ENCODE measurements at regions not wholly inside any gene's neighbourhood (a gene's known extent, or its start where the extent isn't known, plus 50 kb on each side); places are given as distances from the start of the nearest gene placed in this dataset.

GRCh38 chr3:79906106-79906505 is 138.3 kb upstream of the ROBO1 start:
- no peak overlapping the region for H3K27ac ChIP-seq
- 41 to 45% (median 43%) methylated on average over 4 of the region's 4 CpGs for WGBS, 4 donors
- intact Hi-C loops (cut with DNase I) = no loop called here
- no peaks in the 10 kb centered on the region for H3K9me3 ChIP-seq (replicated peaks in 1 of 3)
- H3K36me3 ChIP-seq (replicated peaks in 1 of 2) = no peaks in the 10 kb centered on the region
- H3K4me1 ChIP-seq (replicated peaks in 1 of 2) = no peaks in the 10 kb centered on the region
- TF ChIP-seq CTCF (IDR thresholded peaks at IDR 0.05) = no peak
- no peak for TF ChIP-seq POLR2A (IDR thresholded peaks at IDR 0.05)
- DNase-seq = no peak
- H3K27me3 ChIP-seq = no peaks in the 10 kb centered on the region
- no peak overlapping the region for H3K4me3 ChIP-seq

GRCh38 chr3:79902151-79902550 is 134.4 kb upstream of the ROBO1 start:
- TF ChIP-seq CTCF (IDR thresholded peaks at IDR 0.05) = no peak
- TF ChIP-seq POLR2A (IDR thresholded peaks at IDR 0.05) = no peak
- 88 to 93% (median 90%) methylated on average over 3 of the region's 3 CpGs for WGBS, 4 donors
- Histone ChIP-seq H3K36me3 (replicated peaks in 1 of 2) (no peaks in the 10 kb centered on the region), H3K4me3 (no peak overlapping the region), H3K9me3 (replicated peaks in 1 of 3) (no peaks in the 10 kb centered on the region), H3K27me3 (no peaks in the 10 kb centered on the region), H3K27ac (no peak overlapping the region), H3K4me1 (replicated peaks in 1 of 2) (no peaks in the 10 kb centered on the region)
- intact Hi-C loops (cut with DNase I) = no loop called here
- no peak for DNase-seq

GRCh38 chr3:79898907-79899306 is 131.1 kb upstream of the ROBO1 start:
- no peak for DNase-seq
- intact Hi-C loops (cut with DNase I) = no loop called here
- Histone ChIP-seq H3K4me3 (no peak overlapping the region), H3K36me3 (replicated peaks in 1 of 2) (no peaks in the 10 kb centered on the region), H3K27ac (no peak overlapping the region), H3K27me3 (no peaks in the 10 kb centered on the region), H3K4me1 (replicated peaks in 1 of 2) (no peaks in the 10 kb centered on the region), H3K9me3 (replicated peaks in 1 of 3) (peaks cover 0 to 4% (median 0%) of the 10 kb centered on the region in 3 donors)
- WGBS, 4 donors = 59 to 72% (median 67%) methylated on average over 4 of the region's 4 CpGs
- TF ChIP-seq POLR2A (IDR thresholded peaks at IDR 0.05) (no peak), CTCF (IDR thresholded peaks at IDR 0.05) (no peak)

- no peak overlapping the region for H3K4me3 ChIP-seq
- no peak for DNase-seq
- no peaks in the 10 kb centered on the region for H3K4me1 ChIP-seq (replicated peaks in 1 of 2)
- no peak overlapping the region for H3K27ac ChIP-seq
- H3K36me3 ChIP-seq (replicated peaks in 1 of 2) = no peaks in the 10 kb centered on the region
- TF ChIP-seq CTCF (IDR thresholded peaks at IDR 0.05) (no peak), POLR2A (IDR thresholded peaks at IDR 0.05) (no peak)
- no peaks in the 10 kb centered on the region for H3K27me3 ChIP-seq
- H3K9me3 ChIP-seq (replicated peaks in 1 of 3) = peaks cover 0 to 6% (median 0%) of the 10 kb centered on the region in 3 donors
- intact Hi-C loops (cut with DNase I) = no loop called here
- WGBS, 4 donors = 46 to 59% (median 55%) methylated on average over 1 of the region's 1 CpG
Measured at GRCh38 chr3:79896086-79896485, 128.3 kb upstream of the ROBO1 start.
